H1 (cell line): ENCODE measurements at regions not wholly inside any gene's neighbourhood (a gene's known extent, or its start where the extent isn't known, plus 50 kb on each side); places are given as distances from the start of the nearest gene placed in this dataset.

Experiments
- CHD2 ChIP-seq: IDR thresholded peaks from 2 replicates; pipeline ENCODE4 v1.6.1; 2012; ENCODE audit warnings: low read length, improper control_type of control experiment
- CREB1 ChIP-seq: IDR thresholded peaks from 2 replicates; pipeline ENCODE4 v1.6.1; 2012; ENCODE audit warnings: inconsistent platforms
- POLR2A ChIP-seq, 2 experiments: IDR thresholded peaks; 1 replicate in 1 of 2; 2 replicates in 1 of 2; pipeline ENCODE4 v1.6.1; 2011; ENCODE audit warnings: low read depth in 2 of 2, low read length in 2 of 2, mild to moderate bottlenecking in 2 of 2; ENCODE audit errors: control extremely low read depth in 1 of 2
- POLR2AphosphoS5 ChIP-seq: IDR thresholded peaks from 2 replicates; pipeline ENCODE4 v1.6.1; 2011; ENCODE audit warnings: low read depth, low read length
- RBBP5 ChIP-seq: IDR thresholded peaks from 2 replicates; pipeline ENCODE4 v1.7.1; 2012; ENCODE audit warnings: low read depth, mild to moderate bottlenecking, inconsistent platforms, low read length, moderate library complexity, borderline replicate concordance
- SIRT6 ChIP-seq: IDR thresholded peaks from one replicate; pipeline ENCODE4 v1.7.1; 2012; ENCODE audit warnings: low read length, inconsistent platforms
- USF2 ChIP-seq: IDR thresholded peaks from 2 replicates; pipeline ENCODE4 v1.6.1; 2011; ENCODE audit warnings: low read length, improper control_type of control experiment
- TF ChIP-seq, protein P1 (sequence below): IDR thresholded peaks from 2 replicates; pipeline ENCODE4 v1.6.1; 2012; ENCODE audit warnings: low read length, inconsistent platforms
- TF ChIP-seq, protein P2 (sequence below), 3 experiments: IDR thresholded peaks; 1 replicate in 2 of 3; 2 replicates in 1 of 3; pipeline versions ENCODE4 v1.5.1 to v1.6.1; 2011; ENCODE audit warnings: low read length in 3 of 3, mild to moderate bottlenecking in 3 of 3, inconsistent platforms in 2 of 3, low read depth in 1 of 3, moderate library complexity in 1 of 3; ENCODE audit not compliant: insufficient read depth in 1 of 3; ENCODE audit errors: control extremely low read depth in 1 of 3
- TF ChIP-seq, protein P3 (sequence below): IDR thresholded peaks from 2 replicates; pipeline ENCODE4 v1.6.1; 2012; ENCODE audit warnings: inconsistent platforms

GRCh38 chr4:100312615-100313350 lies 122.5 kb upstream of the DDIT4L start:
- TF ChIP-seq, protein P1, sequence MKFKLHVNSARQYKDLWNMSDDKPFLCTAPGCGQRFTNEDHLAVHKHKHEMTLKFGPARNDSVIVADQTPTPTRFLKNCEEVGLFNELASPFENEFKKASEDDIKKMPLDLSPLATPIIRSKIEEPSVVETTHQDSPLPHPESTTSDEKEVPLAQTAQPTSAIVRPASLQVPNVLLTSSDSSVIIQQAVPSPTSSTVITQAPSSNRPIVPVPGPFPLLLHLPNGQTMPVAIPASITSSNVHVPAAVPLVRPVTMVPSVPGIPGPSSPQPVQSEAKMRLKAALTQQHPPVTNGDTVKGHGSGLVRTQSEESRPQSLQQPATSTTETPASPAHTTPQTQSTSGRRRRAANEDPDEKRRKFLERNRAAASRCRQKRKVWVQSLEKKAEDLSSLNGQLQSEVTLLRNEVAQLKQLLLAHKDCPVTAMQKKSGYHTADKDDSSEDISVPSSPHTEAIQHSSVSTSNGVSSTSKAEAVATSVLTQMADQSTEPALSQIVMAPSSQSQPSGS = no peak
- no peak for TF ChIP-seq POLR2AphosphoS5
- TF ChIP-seq, protein P2, sequence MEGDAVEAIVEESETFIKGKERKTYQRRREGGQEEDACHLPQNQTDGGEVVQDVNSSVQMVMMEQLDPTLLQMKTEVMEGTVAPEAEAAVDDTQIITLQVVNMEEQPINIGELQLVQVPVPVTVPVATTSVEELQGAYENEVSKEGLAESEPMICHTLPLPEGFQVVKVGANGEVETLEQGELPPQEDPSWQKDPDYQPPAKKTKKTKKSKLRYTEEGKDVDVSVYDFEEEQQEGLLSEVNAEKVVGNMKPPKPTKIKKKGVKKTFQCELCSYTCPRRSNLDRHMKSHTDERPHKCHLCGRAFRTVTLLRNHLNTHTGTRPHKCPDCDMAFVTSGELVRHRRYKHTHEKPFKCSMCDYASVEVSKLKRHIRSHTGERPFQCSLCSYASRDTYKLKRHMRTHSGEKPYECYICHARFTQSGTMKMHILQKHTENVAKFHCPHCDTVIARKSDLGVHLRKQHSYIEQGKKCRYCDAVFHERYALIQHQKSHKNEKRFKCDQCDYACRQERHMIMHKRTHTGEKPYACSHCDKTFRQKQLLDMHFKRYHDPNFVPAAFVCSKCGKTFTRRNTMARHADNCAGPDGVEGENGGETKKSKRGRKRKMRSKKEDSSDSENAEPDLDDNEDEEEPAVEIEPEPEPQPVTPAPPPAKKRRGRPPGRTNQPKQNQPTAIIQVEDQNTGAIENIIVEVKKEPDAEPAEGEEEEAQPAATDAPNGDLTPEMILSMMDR (IDR thresholded peaks at IDR 0.05; ENCODE audit: control extremely low read depth in 1 of 3, insufficient read depth in 1 of 3, low read depth in 1 of 3, low read length in 3 of 3) = no peak
- no peak for TF ChIP-seq USF2
- no peak for TF ChIP-seq CREB1
- no peak for TF ChIP-seq CHD2
- no peak for TF ChIP-seq POLR2A (IDR thresholded peaks at IDR 0.05; ENCODE audit: control extremely low read depth in 1 of 2, low read depth in 2 of 2, low read length in 2 of 2)
- no peak for TF ChIP-seq SIRT6
- TF ChIP-seq, protein P3, sequence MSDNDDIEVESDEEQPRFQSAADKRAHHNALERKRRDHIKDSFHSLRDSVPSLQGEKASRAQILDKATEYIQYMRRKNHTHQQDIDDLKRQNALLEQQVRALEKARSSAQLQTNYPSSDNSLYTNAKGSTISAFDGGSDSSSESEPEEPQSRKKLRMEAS = no peak
- TF ChIP-seq RBBP5 = no peak
